GM19397 (cell line): ENCODE measurements at regions not wholly inside any gene's neighbourhood (a gene's known extent, or its start where the extent isn't known, plus 50 kb on each side); places are given as distances from the start of the nearest gene placed in this dataset.
A peak's percentile ranks its signal among the peaks of the same experiment; 100 is the strongest.

Experiments used
- ATAC-seq: cut with Tn5 transposase; IDR thresholded peaks from one replicate; pipeline ENCODE4 v1.9.1; 2021; ENCODE audit warnings: mild to moderate bottlenecking, moderate library complexity; ENCODE audit not compliant: unreplicated experiment

DNA sequence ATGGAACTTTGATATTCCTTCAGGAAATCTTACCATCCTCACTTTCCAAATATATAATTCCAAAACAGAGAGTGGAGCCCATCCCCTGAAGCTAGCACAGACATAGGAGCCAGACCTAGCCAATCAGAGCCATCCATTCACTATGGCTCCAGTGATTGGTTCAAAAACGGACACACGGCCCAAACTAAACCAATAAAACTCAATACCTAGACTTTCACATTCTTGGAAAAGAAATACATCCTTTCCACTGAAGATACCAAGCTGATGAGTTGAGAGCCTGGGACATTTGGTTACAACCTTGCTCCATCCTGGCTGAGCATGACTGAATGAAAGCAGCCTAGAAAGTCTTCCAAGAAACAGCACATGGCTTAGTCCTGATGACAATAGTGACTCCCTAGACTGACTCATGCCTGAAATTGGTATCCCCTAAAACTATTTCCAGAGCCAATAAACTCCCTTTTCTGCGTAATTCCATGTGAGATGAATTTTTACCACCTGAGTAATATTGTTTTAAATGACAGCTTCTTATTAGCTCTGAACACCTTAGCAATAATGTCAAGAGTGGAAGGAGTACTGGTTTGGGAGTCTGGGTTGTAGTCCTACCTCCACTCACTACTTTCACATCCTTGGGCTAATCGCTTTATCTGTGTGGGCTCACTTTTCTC is 189.6 kb upstream of the LNX1 start:
- no peak for ATAC-seq

DNA sequence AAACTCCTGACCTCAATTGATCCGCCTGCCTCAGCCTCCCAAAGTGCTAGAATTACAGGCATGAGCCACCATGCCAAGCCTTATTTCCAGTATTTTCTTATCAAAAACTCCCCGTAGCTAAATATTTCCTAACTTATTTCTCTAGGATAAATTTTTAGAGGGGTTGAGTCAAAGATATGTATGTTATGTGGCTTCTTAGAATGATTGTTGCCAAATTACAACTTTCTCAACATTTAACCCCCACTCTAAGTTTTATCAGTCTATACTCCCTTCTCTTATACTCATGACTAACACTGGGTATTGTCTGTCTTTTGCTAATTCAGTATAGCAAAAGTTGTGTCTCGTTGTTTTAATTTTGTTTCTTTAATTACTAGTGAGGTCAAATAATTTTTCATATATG is 187.7 kb upstream of the LNX1 start:
- no peak for ATAC-seq

DNA sequence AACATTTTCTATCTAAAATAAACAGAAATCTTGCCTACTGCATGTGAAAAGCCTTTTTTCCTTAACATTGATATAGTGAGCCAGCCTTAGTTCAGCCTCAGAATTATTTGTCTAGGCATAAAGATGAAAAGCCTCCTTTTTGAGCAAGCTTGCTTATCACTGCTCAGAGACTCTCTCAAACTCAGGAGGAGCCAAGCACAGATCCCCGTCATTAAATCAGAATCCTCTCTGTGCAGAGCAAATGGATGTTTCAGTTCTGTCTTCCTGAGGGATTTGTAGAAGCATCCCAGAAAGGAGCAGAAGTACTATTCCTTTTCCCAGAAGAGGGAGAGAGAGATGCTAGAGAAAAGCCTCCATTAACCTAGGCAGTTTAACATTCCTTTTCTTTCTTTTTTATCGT is 186.9 kb upstream of the LNX1 start:
- no peak for ATAC-seq

DNA sequence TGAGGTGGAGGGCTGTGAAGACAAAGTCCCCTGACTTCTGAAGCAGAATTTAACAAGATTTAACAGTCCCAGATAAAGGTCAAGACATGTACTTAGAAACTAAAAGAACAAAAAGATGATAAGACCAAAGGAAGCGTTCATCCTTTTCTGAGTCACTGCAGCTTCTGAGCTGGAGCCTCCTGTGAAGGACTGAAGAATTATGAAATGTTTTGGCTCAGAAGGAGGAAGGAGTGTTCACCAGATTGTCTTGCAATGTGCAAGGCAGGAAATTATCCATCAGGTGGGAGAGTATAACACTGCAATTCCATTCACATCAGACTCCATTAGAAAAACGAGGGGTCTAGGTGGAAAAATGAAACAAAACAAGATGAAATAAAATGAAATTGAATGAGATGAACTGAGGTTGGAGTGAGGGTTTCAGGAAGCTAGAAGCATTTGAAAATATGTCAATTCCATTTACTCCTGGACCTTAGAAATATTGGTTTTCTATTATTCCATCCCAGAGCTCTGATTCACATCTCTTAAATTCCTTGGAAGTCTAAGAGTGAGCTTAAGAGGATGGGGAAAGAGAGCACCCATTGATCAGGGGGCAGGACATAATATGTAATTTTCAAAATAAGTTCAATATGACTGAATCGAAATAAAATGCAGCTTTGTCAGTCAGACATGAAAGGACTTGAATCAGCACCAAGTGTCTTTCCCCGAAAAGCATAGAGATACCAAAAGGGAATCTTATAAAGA is 186.1 kb upstream of the LNX1 start:
- ATAC-seq: no peak

DNA sequence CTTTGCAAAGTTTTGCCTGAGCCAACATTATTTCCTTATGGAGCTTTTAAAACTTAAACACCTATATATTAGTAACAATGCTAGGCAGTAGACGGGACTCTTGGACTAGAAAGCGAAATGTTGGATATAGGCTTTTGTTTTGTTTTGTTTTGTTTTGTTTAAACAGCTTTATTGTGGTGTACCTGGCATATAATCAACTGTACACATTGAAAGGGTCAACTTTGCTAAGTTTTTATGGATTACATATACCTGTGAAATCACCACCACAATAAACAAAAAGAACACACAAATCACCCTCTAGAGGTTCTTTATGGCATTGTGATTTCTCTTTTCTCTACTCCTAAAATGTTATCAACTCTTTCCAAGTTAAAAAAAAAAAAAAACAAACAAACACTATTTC is 184.9 kb upstream of the LNX1 start:
- ATAC-seq: no peak

DNA sequence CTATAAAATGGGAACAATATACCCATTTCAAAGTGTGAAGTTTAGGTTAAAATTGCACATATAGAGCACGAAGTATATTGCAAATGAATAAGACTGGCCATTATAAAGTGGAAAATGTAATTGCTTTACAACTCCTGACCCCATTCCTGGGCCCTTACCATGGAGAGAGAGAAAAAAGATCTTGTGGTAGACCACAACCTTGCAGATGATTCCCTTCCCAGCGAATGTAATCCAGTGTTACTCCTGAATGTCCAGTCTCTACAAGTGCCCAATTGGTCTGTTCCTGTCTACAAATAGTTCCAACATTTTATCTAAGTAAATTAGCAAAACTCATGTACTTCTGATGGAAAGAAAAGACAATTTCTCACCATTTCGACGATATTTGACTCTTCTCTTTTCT is 184.1 kb upstream of the LNX1 start:
- ATAC-seq: no peak

GRCh38 chr4:53771326-53771725 is 180.0 kb upstream of the LNX1 start:
- ATAC-seq: no peak

DNA sequence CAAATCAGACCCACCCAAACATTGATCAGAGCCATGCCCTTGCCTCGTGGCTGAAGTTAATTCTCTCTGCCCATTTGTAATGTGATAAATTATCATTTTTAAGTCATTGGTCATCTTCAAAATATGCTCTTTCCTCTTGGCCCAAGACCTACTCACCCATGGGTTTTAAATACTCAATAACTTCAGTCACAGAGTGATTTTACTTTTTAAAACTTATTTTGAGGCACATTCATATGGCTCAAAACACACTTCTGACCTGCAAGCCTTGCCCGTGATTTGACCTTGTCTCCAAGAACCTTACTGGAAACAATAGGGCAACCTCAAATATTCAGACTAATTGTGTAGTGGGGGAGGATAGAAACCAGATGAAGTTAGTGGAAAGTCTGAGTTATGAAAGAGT is 176.2 kb upstream of the LNX1 start:
- ATAC-seq: no peak

GRCh38 chr4:53764761-53765490 is 173.6 kb upstream of the LNX1 start:
- ATAC-seq: no peak

DNA sequence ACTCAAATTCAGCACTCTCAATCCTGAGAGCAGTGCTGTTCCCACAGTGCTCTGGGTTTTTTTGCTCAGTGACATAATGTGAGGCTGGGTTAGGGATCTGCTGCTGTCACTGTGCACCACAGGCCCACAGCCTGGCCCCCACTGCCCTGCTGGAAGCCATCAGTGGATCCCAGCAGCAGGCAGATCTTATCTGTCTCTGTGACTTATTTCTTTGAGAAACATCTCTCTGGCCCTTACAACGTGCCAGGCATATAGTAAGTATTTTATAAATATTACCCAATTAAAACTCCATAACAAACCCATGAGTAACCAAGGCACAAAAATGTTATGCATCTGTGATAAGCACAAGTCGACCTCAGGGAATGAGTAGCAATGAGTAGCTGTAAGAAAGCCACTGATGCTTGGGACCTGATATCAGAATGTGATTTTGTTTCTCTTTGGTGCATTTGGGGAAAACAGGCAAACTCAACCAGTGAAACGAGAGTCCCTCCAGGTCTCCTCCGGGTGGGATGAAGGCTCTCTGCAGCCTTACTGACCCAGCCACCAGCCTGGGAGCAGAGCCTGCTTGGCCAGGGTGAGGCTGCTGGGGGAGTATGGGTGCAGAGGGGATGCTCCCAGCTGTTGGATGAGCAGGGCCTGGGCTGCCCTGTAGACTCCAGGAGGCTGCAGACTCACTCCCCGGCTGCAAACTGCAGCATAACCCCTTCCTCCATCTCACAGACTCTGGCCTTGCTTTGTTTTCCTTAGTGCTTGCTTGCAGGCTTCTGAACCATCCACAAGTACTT is 172.7 kb upstream of the LNX1 start:
- ATAC-seq: no peak

- ATAC-seq: no peak
Measured at GRCh38 chr4:53755656-53756055, 164.4 kb upstream of the LNX1 start.

GRCh38 chr4:53752124-53752523 is 160.8 kb upstream of the LNX1 start:
- no peak for ATAC-seq

- ATAC-seq: peak; percentile 99
Measured at GRCh38 chr4:53748328-53748772, 157.1 kb upstream of the LNX1 start.

- no peak for ATAC-seq
Measured at GRCh38 chr4:53747401-53747800, 156.1 kb upstream of the LNX1 start.

- ATAC-seq: no peak
Measured at GRCh38 chr4:53744446-53745160, 153.3 kb upstream of the LNX1 start.

DNA sequence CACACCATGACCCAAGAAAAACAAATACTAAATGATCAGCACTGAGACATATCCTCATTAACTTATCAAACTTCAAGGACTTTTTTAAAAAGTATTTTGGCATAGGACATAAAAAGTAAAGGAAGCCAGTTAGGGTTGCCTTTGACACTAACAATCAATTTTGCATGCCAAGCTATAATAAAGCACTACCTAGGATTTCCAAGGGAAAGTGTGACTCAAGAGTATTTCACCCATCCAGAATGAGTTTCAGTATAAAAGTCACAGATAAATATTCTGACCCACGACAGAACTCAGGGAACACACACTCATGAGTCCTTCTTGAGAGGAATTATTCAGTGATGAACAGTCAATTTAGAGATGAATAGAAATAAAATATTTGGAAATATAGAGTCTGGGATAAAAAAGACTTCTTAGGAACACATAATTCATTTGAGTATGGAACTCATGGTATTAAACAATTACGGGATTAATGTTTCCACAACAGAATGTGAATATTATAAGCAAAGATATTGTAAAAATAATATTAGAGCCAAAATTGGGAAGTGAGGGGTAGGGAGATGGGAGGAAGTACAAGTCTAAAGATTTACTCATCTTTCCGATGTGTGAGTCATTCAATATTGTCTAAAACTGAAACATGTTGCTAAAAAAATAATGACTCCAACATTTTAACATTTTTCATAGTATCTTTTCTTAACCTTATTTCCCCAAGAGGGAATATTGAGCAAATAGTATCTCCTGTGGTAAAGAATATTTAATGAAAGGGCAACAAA is 143.5 kb upstream of the LNX1 start:
- no peak for ATAC-seq

GRCh38 chr4:53734182-53734581 is 142.9 kb upstream of the LNX1 start:
- no peak for ATAC-seq

GRCh38 chr4:53732661-53733060 is 141.4 kb upstream of the LNX1 start:
- no peak for ATAC-seq

GRCh38 chr4:53730031-53730805 is 138.9 kb upstream of the LNX1 start:
- ATAC-seq: no peak
